Fibroblast of pulmonary artery (primary cell): ENCODE measurements at regions not wholly inside any gene's neighbourhood (a gene's known extent, or its start where the extent isn't known, plus 50 kb on each side); places are given as distances from the start of the nearest gene placed in this dataset.
"Not testable (repeated sequence)": the region's sequence is repeated elsewhere in the genome, so short reads cannot be mapped to it uniquely, and the experiment has no call there.

Experiments used
- DNase-seq: peaks from one replicate; pipeline ENCODE4 v3.0.0-alpha.2; 2010; ENCODE audit warnings: low read depth
- H3K4me3 ChIP-seq: replicated peaks from 2 replicates; pipeline ENCODE4 v1.5.1; 2011; ENCODE audit warnings: low read depth, mild to moderate bottlenecking, control low read depth, low read length, moderate library complexity
- CTCF ChIP-seq: IDR thresholded peaks from 2 replicates; pipeline ENCODE4 v1.5.1; 2011; ENCODE audit warnings: mild to moderate bottlenecking, control low read depth, low read length, inconsistent platforms; ENCODE audit errors: missing control alignments

GRCh38 chr12:131202592-131203378, 249.1 kb downstream of the ADGRD1 start:
- no peak overlapping the region for H3K4me3 ChIP-seq
- TF ChIP-seq CTCF = no peak
- no peak for DNase-seq

- no peak for TF ChIP-seq CTCF
- no peak overlapping the region for H3K4me3 ChIP-seq
- DNase-seq = no peak
These were observed 250.1 kb downstream of the ADGRD1 start for GRCh38 chr12:131203666-131204415.

GRCh38 chr12:131204416-131205274, 250.9 kb downstream of the ADGRD1 start:
- no peak for DNase-seq
- no peak for TF ChIP-seq CTCF
- no peak overlapping the region for H3K4me3 ChIP-seq

GRCh38 chr12:131205275-131205933, 251.7 kb downstream of the ADGRD1 start:
- DNase-seq, H3K4me3 ChIP-seq: not testable (repeated sequence)

- not testable (repeated sequence) for DNase-seq, H3K4me3 ChIP-seq
These were observed 253.1 kb downstream of the ADGRD1 start for GRCh38 chr12:131206630-131207299.

GRCh38 chr12:131207300-131207660, 253.6 kb downstream of the ADGRD1 start:
- DNase-seq, H3K4me3 ChIP-seq: not testable (repeated sequence)

GRCh38 chr12:131207841-131208240, 254.1 kb downstream of the ADGRD1 start:
- not testable (repeated sequence) for H3K4me3 ChIP-seq, DNase-seq

GRCh38 chr12:131208425-131208824, 254.7 kb downstream of the ADGRD1 start:
- TF ChIP-seq CTCF = no peak
- no peak overlapping the region for H3K4me3 ChIP-seq
- no peak for DNase-seq
